ENCODE measurements at regions not wholly inside any gene's neighbourhood (a gene's known extent, or its start where the extent isn't known, plus 50 kb on each side); places are given as distances from the start of the nearest gene placed in this dataset.

DNA sequence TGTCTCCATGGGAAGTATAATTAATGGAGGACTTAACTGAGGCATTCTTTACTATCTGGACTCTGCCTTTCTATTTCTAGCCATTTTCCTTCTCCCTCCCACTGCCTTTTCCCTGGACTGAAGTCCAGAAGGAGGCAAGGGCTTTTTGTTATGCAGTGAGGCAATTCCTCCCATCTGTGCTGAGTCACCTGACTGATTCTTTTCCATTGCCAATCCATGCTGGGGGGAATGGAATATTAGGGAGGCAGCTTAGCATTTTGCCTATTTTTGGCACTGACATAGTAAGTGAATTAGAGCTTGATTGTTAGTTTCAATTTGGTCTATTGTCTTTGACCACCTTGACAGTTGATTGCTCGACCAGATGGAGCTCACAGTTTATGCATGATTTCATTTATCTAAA, 1000.6 kb upstream of the PRMT6 start:
- no peak for DNase-seq (ENCODE audit: low spot score in 2 of 2)
- H3K4me3 Mint-ChIP-seq, result no peak overlapping the region
- H3K9me3 Mint-ChIP-seq, result peaks cover 33% of the 10 kb centered on the region
- H3K4me1 Mint-ChIP-seq, result no peaks in the 10 kb centered on the region
- no peaks in the 10 kb centered on the region for H3K27me3 Mint-ChIP-seq
- ATAC-seq (replicated peaks; ENCODE audit: extremely low read depth, poor library complexity, severe bottlenecking), result no peak
- no peak overlapping the region for H3K27ac Mint-ChIP-seq (ENCODE audit: low read depth)
- H3K36me3 Mint-ChIP-seq (ENCODE audit: insufficient read depth), result no peaks in the 10 kb centered on the region

DNA sequence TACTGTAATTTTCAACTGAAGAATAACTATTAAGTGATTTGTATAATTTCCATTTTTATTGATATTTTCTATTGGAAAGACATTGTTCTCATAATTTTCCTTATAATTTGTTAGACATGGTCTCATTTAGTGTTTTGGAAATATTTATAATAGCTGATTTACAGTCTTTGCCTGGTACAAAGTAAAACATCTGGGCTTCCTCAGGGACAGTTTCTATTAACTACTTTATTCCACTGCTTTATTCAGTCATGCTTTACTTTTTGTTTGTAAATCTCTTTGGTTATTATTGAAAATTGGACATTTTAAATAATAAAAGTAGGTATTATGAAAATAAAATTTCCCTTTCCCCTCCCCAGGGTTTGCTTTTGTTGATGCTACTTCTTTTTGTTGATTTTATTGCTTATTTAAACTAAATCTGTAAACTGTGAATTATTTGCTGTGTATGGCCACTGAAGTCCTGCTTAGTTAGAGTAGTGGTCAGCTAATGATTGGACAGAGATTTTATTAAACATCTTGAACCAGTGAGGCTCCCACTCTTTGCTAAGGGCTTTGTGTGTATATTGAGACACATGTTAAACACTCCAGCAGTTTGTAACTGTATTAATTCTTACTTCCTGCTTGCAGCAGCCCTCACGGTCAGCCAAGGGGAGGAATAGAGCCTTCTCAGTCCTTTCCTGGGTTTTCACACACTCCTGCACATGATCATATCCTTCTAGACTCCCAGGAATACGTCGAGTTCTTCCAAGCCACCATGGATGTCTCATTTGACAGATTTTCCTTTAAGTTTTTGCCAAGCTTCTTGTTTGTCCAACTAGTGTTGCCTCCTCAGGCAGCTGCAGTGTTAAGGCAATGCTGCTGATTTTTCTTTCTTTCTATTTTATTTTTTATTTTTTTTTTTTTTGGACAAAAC, 994.6 kb upstream of the PRMT6 start:
- H3K4me3 Mint-ChIP-seq, result no peak overlapping the region
- no peak for ATAC-seq (replicated peaks; ENCODE audit: extremely low read depth, poor library complexity, severe bottlenecking)
- H3K36me3 Mint-ChIP-seq (ENCODE audit: insufficient read depth), result peaks cover 2% of the 10 kb centered on the region
- peaks cover 17% of the 10 kb centered on the region for H3K9me3 Mint-ChIP-seq
- no peak for DNase-seq (ENCODE audit: low spot score in 2 of 2)
- no peaks in the 10 kb centered on the region for H3K4me1 Mint-ChIP-seq
- H3K27me3 Mint-ChIP-seq, result no peaks in the 10 kb centered on the region
- H3K27ac Mint-ChIP-seq (ENCODE audit: low read depth), result no peak overlapping the region

DNA sequence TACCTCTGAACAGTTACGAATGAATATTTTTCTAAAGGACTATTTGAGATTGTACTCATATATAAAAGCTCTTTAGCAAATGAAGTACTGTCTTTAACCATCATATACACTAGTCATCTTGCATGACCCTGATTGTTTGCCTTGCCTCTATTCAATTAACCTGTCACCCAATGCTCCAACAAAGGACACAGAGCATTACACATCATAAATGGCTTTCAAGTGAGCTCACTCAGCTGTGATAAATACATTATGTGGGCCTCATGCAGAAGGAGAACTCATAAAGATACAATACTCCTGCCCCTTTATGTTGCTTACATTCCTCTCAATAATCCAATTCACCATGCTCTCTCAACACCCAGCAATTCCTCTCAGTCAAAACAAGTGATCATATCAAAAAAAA, 993.0 kb upstream of the PRMT6 start:
- Mint-ChIP-seq H3K9me3 (peaks cover 13% of the 10 kb centered on the region), H3K36me3 (ENCODE audit: insufficient read depth) (peaks cover 2% of the 10 kb centered on the region), H3K27ac (ENCODE audit: low read depth) (no peak overlapping the region), H3K4me3 (no peak overlapping the region), H3K4me1 (no peaks in the 10 kb centered on the region), H3K27me3 (no peaks in the 10 kb centered on the region)
- ATAC-seq (replicated peaks; ENCODE audit: extremely low read depth, poor library complexity, severe bottlenecking) (no peak), DNase-seq (ENCODE audit: low spot score in 2 of 2) (no peak)

DNA sequence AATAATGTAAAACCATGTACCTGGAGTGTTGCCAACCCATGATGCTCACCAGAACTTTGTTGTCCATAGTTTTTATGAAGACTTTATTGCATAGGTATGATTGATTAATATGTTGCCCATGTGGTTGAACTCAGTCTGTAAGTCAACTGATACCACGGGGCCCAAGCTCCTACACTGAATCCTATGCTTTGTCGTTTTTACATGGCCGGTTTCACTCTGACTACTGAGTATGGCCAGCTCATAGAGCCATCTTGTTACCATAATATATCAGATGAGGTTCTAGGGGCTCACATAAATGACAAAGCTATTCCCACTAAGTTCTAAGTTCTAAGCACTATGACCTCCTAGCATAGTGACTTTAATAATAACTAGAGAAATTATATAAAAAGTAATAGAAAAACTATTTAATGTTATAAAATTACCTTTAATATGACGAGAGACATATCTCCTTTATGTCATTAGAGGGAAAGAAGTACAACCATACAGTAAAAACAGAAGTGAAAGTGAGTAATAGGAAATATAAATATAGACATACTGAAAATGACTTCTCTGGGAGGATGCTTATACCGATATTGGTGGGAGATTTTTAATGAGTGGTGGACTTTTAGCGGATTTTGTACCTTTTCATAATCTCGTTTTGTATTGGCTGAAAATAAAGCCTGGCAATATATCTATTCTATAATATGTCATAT, 983.4 kb upstream of the PRMT6 start:
- H3K4me3 Mint-ChIP-seq, result no peak overlapping the region
- no peaks in the 10 kb centered on the region for H3K4me1 Mint-ChIP-seq
- no peaks in the 10 kb centered on the region for H3K27me3 Mint-ChIP-seq
- DNase-seq (ENCODE audit: low spot score in 2 of 2), result no peak
- H3K36me3 Mint-ChIP-seq (ENCODE audit: insufficient read depth), result no peaks in the 10 kb centered on the region
- ATAC-seq (replicated peaks; ENCODE audit: extremely low read depth, poor library complexity, severe bottlenecking), result no peak
- no peaks in the 10 kb centered on the region for H3K9me3 Mint-ChIP-seq
- no peak overlapping the region for H3K27ac Mint-ChIP-seq (ENCODE audit: low read depth)

- H3K27me3 Mint-ChIP-seq, result no peaks in the 10 kb centered on the region
- peaks cover 13% of the 10 kb centered on the region for H3K9me3 Mint-ChIP-seq
- no peak for ATAC-seq (replicated peaks; ENCODE audit: extremely low read depth, poor library complexity, severe bottlenecking)
- H3K4me1 Mint-ChIP-seq, result no peaks in the 10 kb centered on the region
- H3K4me3 Mint-ChIP-seq, result no peak overlapping the region
- H3K27ac Mint-ChIP-seq (ENCODE audit: low read depth), result no peak overlapping the region
- no peak for DNase-seq (ENCODE audit: low spot score in 2 of 2)
- peaks cover 1% of the 10 kb centered on the region for H3K36me3 Mint-ChIP-seq (ENCODE audit: insufficient read depth)
These were observed 975.7 kb upstream of the PRMT6 start for GRCh38 chr1:106080608-106081325.

- Mint-ChIP-seq H3K36me3 (ENCODE audit: insufficient read depth) (no peaks in the 10 kb centered on the region), H3K4me3 (no peak overlapping the region), H3K27me3 (no peaks in the 10 kb centered on the region), H3K27ac (ENCODE audit: low read depth) (no peak overlapping the region), H3K9me3 (peaks cover 15% of the 10 kb centered on the region), H3K4me1 (no peaks in the 10 kb centered on the region)
- DNase-seq (ENCODE audit: low spot score in 2 of 2) (no peak), ATAC-seq (replicated peaks; ENCODE audit: extremely low read depth, poor library complexity, severe bottlenecking) (no peak)
These were observed 945.4 kb upstream of the PRMT6 start for GRCh38 chr1:106111044-106111443.

DNA sequence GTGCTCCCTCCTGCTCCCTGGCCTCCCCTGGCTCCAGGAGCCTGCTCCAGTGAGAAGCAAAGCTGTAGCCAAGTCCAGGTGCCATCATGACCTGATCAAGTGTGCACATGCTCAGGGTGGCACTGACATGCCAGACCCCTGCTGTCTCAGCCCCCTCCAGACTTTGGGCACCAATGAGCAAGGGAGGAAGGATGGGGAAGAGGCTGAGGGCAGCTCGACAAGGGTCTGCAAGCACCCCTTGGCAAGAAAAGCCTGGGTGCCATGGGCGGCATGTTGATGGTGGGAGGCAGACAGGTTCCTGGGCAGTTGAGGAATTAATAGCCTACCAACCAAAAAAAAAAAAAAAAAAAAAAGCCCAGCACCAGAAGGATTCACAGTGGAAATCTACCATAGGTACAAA, 942.6 kb upstream of the PRMT6 start:
- H3K36me3 Mint-ChIP-seq (ENCODE audit: insufficient read depth), result no peaks in the 10 kb centered on the region
- no peak for ATAC-seq (replicated peaks; ENCODE audit: extremely low read depth, poor library complexity, severe bottlenecking)

GRCh38 chr1:106120789-106121188, 935.7 kb upstream of the PRMT6 start:
- no peaks in the 10 kb centered on the region for H3K36me3 Mint-ChIP-seq (ENCODE audit: insufficient read depth)
- H3K27me3 Mint-ChIP-seq, result no peaks in the 10 kb centered on the region
- DNase-seq (ENCODE audit: low spot score in 2 of 2) (no peak), ATAC-seq (replicated peaks; ENCODE audit: extremely low read depth, poor library complexity, severe bottlenecking) (no peak)
- H3K4me1 Mint-ChIP-seq, result no peaks in the 10 kb centered on the region
- no peak overlapping the region for H3K27ac Mint-ChIP-seq (ENCODE audit: low read depth)
- no peak overlapping the region for H3K4me3 Mint-ChIP-seq
- H3K9me3 Mint-ChIP-seq, result peaks cover 5% of the 10 kb centered on the region

More for the DNA sequence above, 942.6 kb upstream of the PRMT6 start:
- H3K9me3 Mint-ChIP-seq, result peaks cover 8% of the 10 kb centered on the region
- no peaks in the 10 kb centered on the region for H3K4me1 Mint-ChIP-seq
- no peak overlapping the region for H3K27ac Mint-ChIP-seq (ENCODE audit: low read depth)
- H3K4me3 Mint-ChIP-seq, result no peak overlapping the region
- no peaks in the 10 kb centered on the region for H3K27me3 Mint-ChIP-seq
- no peak for DNase-seq (ENCODE audit: low spot score in 2 of 2)

DNA sequence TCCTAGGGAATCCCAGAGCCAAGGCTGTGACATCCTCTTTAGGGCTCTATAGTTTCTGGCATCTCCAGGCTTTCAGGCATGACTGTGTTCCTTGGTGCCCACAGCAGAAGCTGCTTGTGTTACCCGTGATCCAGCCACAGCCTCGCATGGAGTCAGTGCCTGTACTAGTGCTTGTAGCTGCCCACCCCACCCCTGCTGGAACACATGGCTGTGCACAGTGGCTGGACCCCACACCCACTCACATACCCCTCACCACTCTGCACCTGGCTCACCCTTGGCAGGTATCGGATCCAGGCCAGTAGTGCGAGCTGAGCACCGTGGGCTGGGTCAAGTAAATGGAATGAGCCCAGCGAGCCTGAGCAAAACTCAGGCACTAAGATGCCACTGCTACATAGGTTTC, 934.7 kb upstream of the PRMT6 start:
- H3K4me3 Mint-ChIP-seq, result no peak overlapping the region
- no peak for ATAC-seq (replicated peaks; ENCODE audit: extremely low read depth, poor library complexity, severe bottlenecking)
- no peaks in the 10 kb centered on the region for H3K4me1 Mint-ChIP-seq
- H3K27me3 Mint-ChIP-seq, result no peaks in the 10 kb centered on the region
- no peak for DNase-seq (ENCODE audit: low spot score in 2 of 2)
- H3K27ac Mint-ChIP-seq (ENCODE audit: low read depth), result no peak overlapping the region
- no peaks in the 10 kb centered on the region for H3K36me3 Mint-ChIP-seq (ENCODE audit: insufficient read depth)
- H3K9me3 Mint-ChIP-seq, result peaks cover 5% of the 10 kb centered on the region

DNA sequence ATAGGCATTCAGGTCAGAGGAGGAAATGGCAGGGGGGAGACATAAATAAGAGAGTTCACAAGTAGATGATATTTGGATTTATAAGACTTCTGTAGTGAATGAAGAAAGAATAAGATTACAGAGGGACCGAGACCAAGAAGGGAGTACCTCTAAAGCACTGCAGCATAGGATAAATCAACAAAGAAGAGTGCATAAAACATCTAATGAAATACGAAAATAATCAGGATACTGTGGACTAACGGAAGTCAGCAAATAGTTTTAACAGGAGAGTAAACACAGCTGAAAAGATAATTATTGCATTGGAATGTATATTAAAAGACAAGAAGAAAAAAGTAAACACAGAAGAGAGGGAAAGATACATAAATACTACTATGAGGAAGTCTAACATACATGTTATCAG, 921.9 kb upstream of the PRMT6 start:
- H3K27ac Mint-ChIP-seq (ENCODE audit: low read depth), result no peak overlapping the region
- DNase-seq (ENCODE audit: low spot score in 2 of 2) (no peak), ATAC-seq (replicated peaks; ENCODE audit: extremely low read depth, poor library complexity, severe bottlenecking) (no peak)
- no peaks in the 10 kb centered on the region for H3K4me1 Mint-ChIP-seq
- H3K36me3 Mint-ChIP-seq (ENCODE audit: insufficient read depth), result peaks cover 4% of the 10 kb centered on the region
- H3K27me3 Mint-ChIP-seq, result no peaks in the 10 kb centered on the region
- H3K9me3 Mint-ChIP-seq, result peaks cover 23% of the 10 kb centered on the region
- H3K4me3 Mint-ChIP-seq, result no peak overlapping the region

DNA sequence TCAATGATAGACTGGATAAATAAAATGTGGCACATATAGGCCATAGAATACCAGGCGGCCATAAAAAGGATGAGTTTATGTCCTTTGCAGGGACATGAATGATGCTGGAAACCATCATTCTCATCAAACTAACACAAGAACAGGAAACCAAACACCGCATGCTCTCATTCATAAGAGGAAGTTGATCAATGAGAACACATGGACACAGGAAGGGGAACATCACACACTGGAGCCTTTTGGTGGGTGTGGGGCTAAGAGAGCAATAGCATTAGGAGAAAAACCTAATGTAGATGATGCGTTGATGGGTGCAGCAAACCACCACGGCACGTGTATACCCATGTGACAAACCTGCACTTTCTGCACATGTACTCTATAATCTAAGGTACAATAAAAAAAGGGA, 883.4 kb upstream of the PRMT6 start:
- no peak for ATAC-seq (replicated peaks; ENCODE audit: extremely low read depth, poor library complexity, severe bottlenecking)
- DNase-seq (ENCODE audit: low spot score in 2 of 2), result no peak
- H3K4me3 Mint-ChIP-seq, result no peak overlapping the region
- no peaks in the 10 kb centered on the region for H3K27me3 Mint-ChIP-seq
- H3K4me1 Mint-ChIP-seq, result no peaks in the 10 kb centered on the region
- no peak overlapping the region for H3K27ac Mint-ChIP-seq (ENCODE audit: low read depth)
- no peaks in the 10 kb centered on the region for H3K36me3 Mint-ChIP-seq (ENCODE audit: insufficient read depth)
- peaks cover 16% of the 10 kb centered on the region for H3K9me3 Mint-ChIP-seq

GRCh38 chr1:106178791-106179190, 877.7 kb upstream of the PRMT6 start:
- ATAC-seq (replicated peaks; ENCODE audit: extremely low read depth, poor library complexity, severe bottlenecking) (no peak), DNase-seq (ENCODE audit: low spot score in 2 of 2) (no peak)
- Mint-ChIP-seq H3K27ac (ENCODE audit: low read depth) (no peak overlapping the region), H3K27me3 (no peaks in the 10 kb centered on the region), H3K36me3 (ENCODE audit: insufficient read depth) (no peaks in the 10 kb centered on the region), H3K4me1 (no peaks in the 10 kb centered on the region), H3K9me3 (peaks cover 17% of the 10 kb centered on the region), H3K4me3 (no peak overlapping the region)

All from central memory CD8-positive, alpha-beta T cell (primary cell).